ENCODE measurements at regions not wholly inside any gene's neighbourhood (a gene's known extent, or its start where the extent isn't known, plus 50 kb on each side); places are given as distances from the start of the nearest gene placed in this dataset.
"Not testable (repeated sequence)": the region's sequence is repeated elsewhere in the genome, so short reads cannot be mapped to it uniquely, and the experiment has no call there.

DNA sequence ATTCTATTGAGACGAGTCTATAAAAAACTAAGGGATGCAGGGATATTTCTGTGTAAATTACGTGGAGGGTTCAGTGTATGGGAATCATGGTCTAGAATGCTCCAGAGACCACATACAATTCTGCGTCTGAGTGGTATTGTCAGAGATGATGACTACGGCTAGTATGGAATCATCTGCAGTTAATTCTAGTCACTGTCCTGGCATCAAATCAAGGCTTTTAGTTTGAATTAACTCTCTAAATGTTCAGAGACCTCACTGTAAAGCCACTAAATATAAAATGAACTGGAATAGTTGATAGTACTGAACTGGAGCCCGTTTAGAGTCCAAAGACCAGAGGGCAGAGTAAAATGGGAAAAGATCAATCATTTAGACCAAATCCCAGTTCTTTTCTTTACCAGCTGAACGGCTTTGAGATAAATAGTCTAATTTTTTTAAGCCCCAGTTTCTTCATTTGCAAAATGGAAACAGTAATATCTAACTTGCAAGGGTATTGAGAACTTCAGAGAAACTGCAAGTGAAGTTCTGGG is 599.8 kb downstream of the EBF1 start:
- DNase-seq (ENCODE audit: insufficient read length, low spot score) = no peak
- no peak for FAIRE-seq
- TF ChIP-seq, protein P1, sequence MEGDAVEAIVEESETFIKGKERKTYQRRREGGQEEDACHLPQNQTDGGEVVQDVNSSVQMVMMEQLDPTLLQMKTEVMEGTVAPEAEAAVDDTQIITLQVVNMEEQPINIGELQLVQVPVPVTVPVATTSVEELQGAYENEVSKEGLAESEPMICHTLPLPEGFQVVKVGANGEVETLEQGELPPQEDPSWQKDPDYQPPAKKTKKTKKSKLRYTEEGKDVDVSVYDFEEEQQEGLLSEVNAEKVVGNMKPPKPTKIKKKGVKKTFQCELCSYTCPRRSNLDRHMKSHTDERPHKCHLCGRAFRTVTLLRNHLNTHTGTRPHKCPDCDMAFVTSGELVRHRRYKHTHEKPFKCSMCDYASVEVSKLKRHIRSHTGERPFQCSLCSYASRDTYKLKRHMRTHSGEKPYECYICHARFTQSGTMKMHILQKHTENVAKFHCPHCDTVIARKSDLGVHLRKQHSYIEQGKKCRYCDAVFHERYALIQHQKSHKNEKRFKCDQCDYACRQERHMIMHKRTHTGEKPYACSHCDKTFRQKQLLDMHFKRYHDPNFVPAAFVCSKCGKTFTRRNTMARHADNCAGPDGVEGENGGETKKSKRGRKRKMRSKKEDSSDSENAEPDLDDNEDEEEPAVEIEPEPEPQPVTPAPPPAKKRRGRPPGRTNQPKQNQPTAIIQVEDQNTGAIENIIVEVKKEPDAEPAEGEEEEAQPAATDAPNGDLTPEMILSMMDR (IDR thresholded peaks at IDR 0.05; ENCODE audit: insufficient read depth, missing control alignments) = no peak

DNA sequence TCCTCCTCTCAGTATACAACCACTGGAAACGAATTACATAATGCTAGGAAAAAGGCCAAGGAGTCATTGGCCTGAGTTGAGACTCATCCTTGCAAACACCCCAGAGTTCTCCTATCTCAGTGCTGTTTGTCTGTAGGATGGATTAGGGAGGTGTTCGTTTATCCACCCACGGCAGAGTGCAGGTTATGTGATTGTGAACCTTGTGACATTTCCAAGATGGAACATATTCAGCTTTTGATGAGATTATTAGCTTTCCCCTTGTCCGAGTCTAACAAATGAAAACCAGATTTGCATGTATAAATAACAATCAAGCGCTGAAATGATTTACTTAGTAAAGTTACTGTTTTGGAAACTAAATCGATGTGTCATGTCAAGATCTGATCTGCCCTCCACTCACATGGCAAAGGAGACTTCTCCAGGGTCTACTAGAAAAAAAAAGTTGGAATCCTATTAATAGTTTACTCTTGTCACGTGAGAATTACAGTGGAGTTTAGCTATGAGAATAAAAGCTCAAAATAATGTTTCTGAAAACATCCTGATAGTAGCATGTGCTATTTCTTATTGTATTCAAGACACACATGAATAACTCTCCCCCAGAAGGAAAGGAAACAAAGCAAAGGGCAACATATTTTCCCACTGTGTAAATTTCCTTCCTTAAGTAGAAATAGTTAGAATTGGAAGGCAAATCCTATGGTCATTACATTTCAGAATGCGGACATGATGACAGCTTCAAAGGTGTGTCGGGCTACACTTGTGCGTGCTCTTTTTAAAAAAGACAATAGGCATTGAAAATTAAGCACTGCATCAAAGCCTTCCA is 600.4 kb downstream of the EBF1 start:
- FAIRE-seq (no peak), DNase-seq (ENCODE audit: insufficient read length, low spot score) (no peak)
- TF ChIP-seq, protein P1 (IDR thresholded peaks at IDR 0.05; ENCODE audit: insufficient read depth, missing control alignments) = no peak

DNA sequence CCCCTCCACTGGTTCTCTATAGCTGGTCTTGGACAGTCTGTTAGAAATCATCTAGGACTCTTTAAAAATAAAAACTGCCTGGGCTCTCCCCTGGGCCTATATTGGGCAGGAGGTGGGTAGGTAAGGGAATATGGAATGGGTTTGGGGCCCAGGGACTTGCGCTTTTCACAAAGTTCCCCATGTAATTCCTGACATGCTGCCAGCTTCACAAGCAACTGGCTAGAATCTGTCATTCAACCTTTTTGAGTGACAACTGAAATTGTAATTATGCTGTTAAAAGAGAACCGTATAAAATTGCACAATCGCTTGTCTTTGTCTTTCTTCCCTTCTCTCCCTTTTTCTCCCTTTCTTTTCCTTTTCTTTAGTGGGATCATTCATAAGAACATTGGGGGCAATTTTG is 603.1 kb downstream of the EBF1 start:
- FAIRE-seq (no peak), DNase-seq (ENCODE audit: insufficient read length, low spot score) (no peak)

DNA sequence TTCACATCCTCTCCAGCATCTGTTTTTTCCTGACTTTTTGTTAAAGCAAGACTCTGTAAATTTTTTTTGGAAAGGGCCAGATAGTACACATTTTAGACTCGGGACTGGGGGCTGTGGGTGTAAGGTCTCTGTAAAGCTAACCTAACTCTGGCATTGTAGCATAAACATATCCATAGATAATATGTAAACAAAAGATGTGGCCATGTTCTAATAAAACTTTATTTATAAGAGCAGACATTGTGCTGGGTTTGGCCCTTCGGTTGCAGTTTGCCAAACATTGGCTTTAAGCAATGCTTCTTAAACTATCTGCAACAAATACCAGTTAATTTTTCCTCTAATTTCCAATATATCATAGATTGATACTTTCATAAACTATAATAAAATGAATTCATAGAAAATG is 605.2 kb downstream of the EBF1 start:
- DNase-seq (ENCODE audit: insufficient read length, low spot score) = no peak
- FAIRE-seq = no peak
- TF ChIP-seq, protein P1 (IDR thresholded peaks at IDR 0.05; ENCODE audit: insufficient read depth, missing control alignments) = no peak

More for the DNA sequence above, 603.1 kb downstream of the EBF1 start:
- TF ChIP-seq, protein P1 (IDR thresholded peaks at IDR 0.05; ENCODE audit: insufficient read depth, missing control alignments) = no peak

DNA sequence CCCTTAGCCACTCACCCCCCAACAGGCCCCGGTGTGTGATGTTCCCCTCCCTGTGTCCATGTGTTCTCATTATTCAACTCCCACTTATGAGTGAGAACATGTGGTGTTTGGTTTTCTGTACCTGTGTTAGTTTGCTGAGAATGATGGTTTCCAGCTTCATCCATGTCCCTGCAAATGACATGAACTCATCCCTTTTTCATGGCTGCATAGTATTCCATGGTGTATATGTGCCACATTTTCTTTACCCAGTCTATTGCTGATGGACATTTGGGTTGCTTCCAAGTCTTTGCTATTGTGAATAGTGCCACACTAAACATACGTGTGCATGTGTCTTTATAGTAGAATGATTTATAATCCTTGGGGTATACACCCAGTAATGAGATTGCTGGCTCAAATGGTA is 605.7 kb downstream of the EBF1 start:
- FAIRE-seq; DNase-seq (ENCODE audit: insufficient read length, low spot score): not testable (repeated sequence)

DNA sequence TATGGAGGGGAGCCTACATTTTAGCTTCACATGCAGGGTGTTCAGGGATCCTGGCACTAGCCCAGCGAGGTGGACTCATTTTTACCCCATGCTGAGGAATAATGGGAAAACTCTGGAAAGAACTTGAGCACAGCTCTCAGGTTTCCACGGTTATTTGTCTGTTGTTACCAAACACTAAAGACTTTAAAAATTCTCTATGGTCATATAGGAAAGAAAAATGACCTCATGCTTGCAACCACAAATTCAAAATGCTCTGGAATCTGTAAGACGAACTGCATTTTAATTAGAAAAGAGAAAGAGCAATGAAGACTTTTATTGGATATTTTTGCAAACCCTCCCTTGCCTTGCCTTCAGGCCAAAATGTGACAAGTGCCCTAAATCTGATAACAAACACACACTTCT is 606.9 kb downstream of the EBF1 start:
- FAIRE-seq = no peak
- TF ChIP-seq, protein P1 (IDR thresholded peaks at IDR 0.05; ENCODE audit: insufficient read depth, missing control alignments) = no peak
- no peak for DNase-seq (ENCODE audit: insufficient read length, low spot score)

DNA sequence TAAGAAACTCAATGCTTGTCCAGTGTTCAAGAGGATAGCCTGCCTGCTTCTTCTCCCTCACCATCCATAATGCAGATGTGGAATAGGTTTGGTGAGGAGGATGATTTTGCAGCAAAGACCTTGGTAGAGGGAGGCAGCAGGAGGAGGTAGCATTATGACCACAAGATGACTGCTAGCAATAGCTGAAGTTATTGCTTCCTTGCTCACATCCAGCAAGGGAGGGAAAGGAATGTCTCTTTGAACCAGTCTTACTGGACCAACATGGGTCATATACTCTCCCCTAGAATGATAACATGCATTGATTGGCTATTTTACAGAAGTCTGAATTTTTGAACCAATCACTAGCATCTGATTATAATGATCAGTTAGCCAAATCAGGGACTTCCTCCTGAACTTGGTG is 607.6 kb downstream of the EBF1 start:
- TF ChIP-seq, protein P1 (IDR thresholded peaks at IDR 0.05; ENCODE audit: insufficient read depth, missing control alignments) = no peak
- no peak for FAIRE-seq
- DNase-seq (ENCODE audit: insufficient read length, low spot score) = no peak

Data from D721Med (cell line).